ENCODE measurements at regions not wholly inside any gene's neighbourhood (a gene's known extent, or its start where the extent isn't known, plus 50 kb on each side); places are given as distances from the start of the nearest gene placed in this dataset.

DNA sequence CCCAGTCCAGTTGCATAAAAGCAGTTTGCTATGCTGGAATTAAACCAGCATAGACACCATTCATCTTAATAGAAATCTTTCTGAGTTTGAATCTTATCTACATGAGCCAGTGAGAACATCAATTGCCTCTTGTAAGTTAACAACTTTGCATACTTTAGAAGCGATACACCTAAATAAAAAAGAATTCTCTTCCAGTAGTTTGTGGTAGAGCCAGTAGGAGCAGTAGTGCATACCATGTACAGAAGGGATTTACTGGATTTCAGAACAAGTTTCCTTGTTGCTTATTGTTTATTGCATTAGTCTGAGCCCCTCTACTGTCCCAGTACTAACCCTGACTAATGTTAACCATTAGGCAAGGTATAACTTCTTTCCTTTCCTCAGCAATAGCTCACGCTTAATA lies 313.1 kb downstream of the TGFB2 start:
- Histone ChIP-seq H3K79me2 (ENCODE audit: control insufficient read depth in 1 of 2, insufficient read depth in 2 of 2, low read length in 2 of 2) (no peaks in the 10 kb centered on the region), H4K20me1 (replicated peaks in 1 of 2; ENCODE audit: control insufficient read depth in 1 of 2, insufficient read depth in 2 of 2, low read length in 2 of 2) (no peaks in the 10 kb centered on the region), H3K23ac (ENCODE audit: insufficient read length) (no peak overlapping the region), H3K36me3 (ENCODE audit: control insufficient read depth in 2 of 4, insufficient read depth in 4 of 4, low read length in 3 of 4) (no peaks in the 10 kb centered on the region), H3K27ac (ENCODE audit: low read depth, low read length) (no peak overlapping the region), H4K8ac (ENCODE audit: extremely low read depth, insufficient read depth, low read length) (no peak overlapping the region), H4K91ac (replicated peaks; ENCODE audit: insufficient read length, low read length) (no peak overlapping the region), H2BK15ac (ENCODE audit: low read length) (no peak overlapping the region), H3K4me3 (ENCODE audit: extremely low read depth in 1 of 4, insufficient read depth in 2 of 4, low read depth in 3 of 4, low read length in 4 of 4) (no peak overlapping the region), H3K56ac (replicated peaks; ENCODE audit: insufficient read length, low read depth, low read length) (no peak overlapping the region), H3K23me2 (ENCODE audit: low read depth, low read length) (no peaks in the 10 kb centered on the region), H3K18ac (ENCODE audit: extremely low read depth, low read length) (no peak overlapping the region), H4K5ac (ENCODE audit: insufficient read length, low read depth, low read length) (no peak overlapping the region), H2BK12ac (ENCODE audit: low read depth, low read length) (no peak overlapping the region), H2BK5ac (ENCODE audit: low read depth, low read length) (no peak overlapping the region), H2BK120ac (replicated peaks; ENCODE audit: low read depth, low read length) (no peak overlapping the region), H3K4me2 (ENCODE audit: insufficient read depth in 1 of 2, low read depth in 2 of 2, low read length in 2 of 2) (no peak overlapping the region), H2AK5ac (ENCODE audit: low read depth, low read length) (no peak overlapping the region), H3K9me3 (ENCODE audit: insufficient read depth in 2 of 2, low read depth in 1 of 2, low read length in 1 of 2) (no peaks in the 10 kb centered on the region), H3K27me3 (replicated peaks in 1 of 4; ENCODE audit: control insufficient read depth in 3 of 4, extremely low read depth in 1 of 4, insufficient read depth in 3 of 4, low read length in 3 of 4) (no peaks in the 10 kb centered on the region), H3K4ac (replicated peaks; ENCODE audit: insufficient read length, low read depth, low read length) (no peak overlapping the region), H3K14ac (ENCODE audit: insufficient read length) (no peak overlapping the region), H3K4me1 (replicated peaks in 1 of 4; ENCODE audit: control insufficient read depth in 3 of 4, insufficient read depth in 4 of 4, low read length in 3 of 4) (no peaks in the 10 kb centered on the region), H2BK20ac (ENCODE audit: low read length) (no peak overlapping the region), H3K9ac (replicated peaks in 1 of 4; ENCODE audit: extremely low read depth in 1 of 4, low read depth in 3 of 4, low read length in 3 of 4) (no peak overlapping the region), H3K79me1 (ENCODE audit: low read depth, low read length) (no peaks in the 10 kb centered on the region), H2AFZ (ENCODE audit: low read length) (no peak overlapping the region)
- no peak for FAIRE-seq
- CTCF ChIA-PET (ENCODE audit: partially characterized antibody) = interaction anchor here (1.2 kb wide), 1 partner anchor 26 kb away, joined by 3 read pairs; no protein-coding TSS in a partner anchor
- TF ChIP-seq NRF1 (IDR thresholded peaks at IDR 0.05; ENCODE audit: low read depth, low read length) = no peak
- no peak for TF ChIP-seq CHD2 (IDR thresholded peaks at IDR 0.05; ENCODE audit: low read length)
- TF ChIP-seq HDAC6 (IDR thresholded peaks at IDR 0.05; ENCODE audit: low read depth, low read length) = no peak
- no peak for TF ChIP-seq SRF (IDR thresholded peaks at IDR 0.05; ENCODE audit: low read depth, low read length)
- TF ChIP-seq CTBP2 (IDR thresholded peaks at IDR 0.05; ENCODE audit: borderline replicate concordance, insufficient read depth, insufficient read length, low read length) = no peak
- TF ChIP-seq RNF2 (IDR thresholded peaks at IDR 0.05; ENCODE audit: borderline replicate concordance, low read depth, low read length, missing control alignments, poor library complexity, severe bottlenecking) = no peak
- TF ChIP-seq, protein P1, sequence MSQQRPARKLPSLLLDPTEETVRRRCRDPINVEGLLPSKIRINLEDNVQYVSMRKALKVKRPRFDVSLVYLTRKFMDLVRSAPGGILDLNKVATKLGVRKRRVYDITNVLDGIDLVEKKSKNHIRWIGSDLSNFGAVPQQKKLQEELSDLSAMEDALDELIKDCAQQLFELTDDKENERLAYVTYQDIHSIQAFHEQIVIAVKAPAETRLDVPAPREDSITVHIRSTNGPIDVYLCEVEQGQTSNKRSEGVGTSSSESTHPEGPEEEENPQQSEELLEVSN (IDR thresholded peaks at IDR 0.05) = no peak
- no peak for TF ChIP-seq SP4 (IDR thresholded peaks at IDR 0.05; ENCODE audit: low read length)
- TF ChIP-seq CEBPB (IDR thresholded peaks at IDR 0.05; ENCODE audit: low read depth, low read length) = no peak
- TF ChIP-seq, protein P2, sequence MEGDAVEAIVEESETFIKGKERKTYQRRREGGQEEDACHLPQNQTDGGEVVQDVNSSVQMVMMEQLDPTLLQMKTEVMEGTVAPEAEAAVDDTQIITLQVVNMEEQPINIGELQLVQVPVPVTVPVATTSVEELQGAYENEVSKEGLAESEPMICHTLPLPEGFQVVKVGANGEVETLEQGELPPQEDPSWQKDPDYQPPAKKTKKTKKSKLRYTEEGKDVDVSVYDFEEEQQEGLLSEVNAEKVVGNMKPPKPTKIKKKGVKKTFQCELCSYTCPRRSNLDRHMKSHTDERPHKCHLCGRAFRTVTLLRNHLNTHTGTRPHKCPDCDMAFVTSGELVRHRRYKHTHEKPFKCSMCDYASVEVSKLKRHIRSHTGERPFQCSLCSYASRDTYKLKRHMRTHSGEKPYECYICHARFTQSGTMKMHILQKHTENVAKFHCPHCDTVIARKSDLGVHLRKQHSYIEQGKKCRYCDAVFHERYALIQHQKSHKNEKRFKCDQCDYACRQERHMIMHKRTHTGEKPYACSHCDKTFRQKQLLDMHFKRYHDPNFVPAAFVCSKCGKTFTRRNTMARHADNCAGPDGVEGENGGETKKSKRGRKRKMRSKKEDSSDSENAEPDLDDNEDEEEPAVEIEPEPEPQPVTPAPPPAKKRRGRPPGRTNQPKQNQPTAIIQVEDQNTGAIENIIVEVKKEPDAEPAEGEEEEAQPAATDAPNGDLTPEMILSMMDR (IDR thresholded peaks at IDR 0.05; ENCODE audit: control extremely low read depth in 1 of 3, insufficient read depth in 1 of 3, low read depth in 1 of 3, low read length in 3 of 3) = no peak
- no peak for TF ChIP-seq TEAD4 (IDR thresholded peaks at IDR 0.05; ENCODE audit: low read depth, low read length)
- POLR2A ChIA-PET (ENCODE audit: partially characterized antibody) = no interaction called here
- DNase-seq (ENCODE audit: low read depth in 1 of 2, low spot score in 2 of 2) = no peak
- WGBS, 2 experiments (ENCODE audit: extremely low coverage in 1 of 2, insufficient coverage in 1 of 2, insufficient read length in 1 of 2, insufficient replicate concordance in 2 of 2, low coverage in 1 of 2, low lambda C conversion rate in 2 of 2, missing lambda C conversion rate in 1 of 2) = 89% methylated on average over 2 of the region's 2 CpGs; no CpG with 5 or more reads in 1 of the 2 experiments
